ENCODE measurements at regions not wholly inside any gene's neighbourhood (a gene's known extent, or its start where the extent isn't known, plus 50 kb on each side); places are given as distances from the start of the nearest gene placed in this dataset.

DNA sequence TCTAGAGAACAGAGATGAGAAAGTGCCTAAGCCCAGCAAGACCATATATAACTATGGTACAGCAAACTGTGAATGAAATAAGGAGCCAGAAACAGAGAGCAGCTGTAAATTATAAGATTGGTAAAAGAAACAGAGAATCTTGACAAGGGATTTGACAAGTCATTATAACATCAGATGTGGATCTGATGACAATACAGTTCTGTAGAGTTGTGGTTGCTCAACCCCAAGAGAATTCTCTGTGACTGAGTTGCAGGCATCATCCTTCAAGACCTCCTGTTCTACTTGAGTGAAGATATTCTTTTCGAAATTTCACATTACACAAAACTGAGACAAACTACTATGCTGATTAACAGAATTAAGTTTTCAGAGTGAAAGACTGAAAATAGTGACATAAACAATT, 343.1 kb upstream of the SLC39A10 start:
- TF ChIP-seq, protein P1, sequence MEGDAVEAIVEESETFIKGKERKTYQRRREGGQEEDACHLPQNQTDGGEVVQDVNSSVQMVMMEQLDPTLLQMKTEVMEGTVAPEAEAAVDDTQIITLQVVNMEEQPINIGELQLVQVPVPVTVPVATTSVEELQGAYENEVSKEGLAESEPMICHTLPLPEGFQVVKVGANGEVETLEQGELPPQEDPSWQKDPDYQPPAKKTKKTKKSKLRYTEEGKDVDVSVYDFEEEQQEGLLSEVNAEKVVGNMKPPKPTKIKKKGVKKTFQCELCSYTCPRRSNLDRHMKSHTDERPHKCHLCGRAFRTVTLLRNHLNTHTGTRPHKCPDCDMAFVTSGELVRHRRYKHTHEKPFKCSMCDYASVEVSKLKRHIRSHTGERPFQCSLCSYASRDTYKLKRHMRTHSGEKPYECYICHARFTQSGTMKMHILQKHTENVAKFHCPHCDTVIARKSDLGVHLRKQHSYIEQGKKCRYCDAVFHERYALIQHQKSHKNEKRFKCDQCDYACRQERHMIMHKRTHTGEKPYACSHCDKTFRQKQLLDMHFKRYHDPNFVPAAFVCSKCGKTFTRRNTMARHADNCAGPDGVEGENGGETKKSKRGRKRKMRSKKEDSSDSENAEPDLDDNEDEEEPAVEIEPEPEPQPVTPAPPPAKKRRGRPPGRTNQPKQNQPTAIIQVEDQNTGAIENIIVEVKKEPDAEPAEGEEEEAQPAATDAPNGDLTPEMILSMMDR (IDR thresholded peaks at IDR 0.05; ENCODE audit: low read depth, low read length): no peak
- TF ChIP-seq EZH2phosphoT487 (IDR thresholded peaks at IDR 0.05; ENCODE audit: low read depth): no peak
